ENCODE measurements at regions not wholly inside any gene's neighbourhood (a gene's known extent, or its start where the extent isn't known, plus 50 kb on each side); places are given as distances from the start of the nearest gene placed in this dataset.
"Not testable (repeated sequence)": the region's sequence is repeated elsewhere in the genome, so short reads cannot be mapped to it uniquely, and the experiment has no call there.

GRCh38 chr6:51045548-51045947, 226.9 kb downstream of the TFAP2B start:
- H3K4me3 ChIP-seq (ENCODE audit: low read length): no peak overlapping the region
- no peak for TF ChIP-seq CTCF (IDR thresholded peaks at IDR 0.05; ENCODE audit: insufficient read depth, low read depth, low read length, missing control alignments)
- DNase-seq (ENCODE audit: low read depth): peak; percentile 92

GRCh38 chr6:51049288-51049982, 230.8 kb downstream of the TFAP2B start:
- TF ChIP-seq CTCF (IDR thresholded peaks at IDR 0.05; ENCODE audit: insufficient read depth, low read depth, low read length, missing control alignments): no peak
- no peak overlapping the region for H3K4me3 ChIP-seq (ENCODE audit: low read length)
- no peak for DNase-seq (ENCODE audit: low read depth)

- no peak overlapping the region for H3K4me3 ChIP-seq (ENCODE audit: low read length)
- DNase-seq (ENCODE audit: low read depth): peak; percentile 60
- TF ChIP-seq CTCF (IDR thresholded peaks at IDR 0.05; ENCODE audit: insufficient read depth, low read depth, low read length, missing control alignments): no peak
Observed at GRCh38 chr6:51049983-51050877, 231.6 kb downstream of the TFAP2B start.

GRCh38 chr6:51052716-51053115, 234.0 kb downstream of the TFAP2B start:
- not testable (repeated sequence) for H3K4me3 ChIP-seq (ENCODE audit: low read length); DNase-seq (ENCODE audit: low read depth)

- DNase-seq (ENCODE audit: low read depth): not testable (repeated sequence)
Observed at GRCh38 chr6:51055316-51055715, 236.6 kb downstream of the TFAP2B start.

GRCh38 chr6:51057296-51057695, 238.6 kb downstream of the TFAP2B start:
- no peak for TF ChIP-seq CTCF (IDR thresholded peaks at IDR 0.05; ENCODE audit: insufficient read depth, low read depth, low read length, missing control alignments)
- no peak overlapping the region for H3K4me3 ChIP-seq (ENCODE audit: low read length)
- DNase-seq (ENCODE audit: low read depth): peak; percentile 53

More at GRCh38 chr6:51055316-51055715, 236.6 kb downstream of the TFAP2B start:
- H3K4me3 ChIP-seq (ENCODE audit: low read length): not testable (repeated sequence)

GRCh38 chr6:51060262-51060762, 241.6 kb downstream of the TFAP2B start:
- DNase-seq (ENCODE audit: low read depth): no peak
- H3K4me3 ChIP-seq (ENCODE audit: low read length): no peak overlapping the region
- no peak for TF ChIP-seq CTCF (IDR thresholded peaks at IDR 0.05; ENCODE audit: insufficient read depth, low read depth, low read length, missing control alignments)

All from epithelial cell of esophagus (primary cell).